ENCODE measurements at regions not wholly inside any gene's neighbourhood (a gene's known extent, or its start where the extent isn't known, plus 50 kb on each side); places are given as distances from the start of the nearest gene placed in this dataset.
A peak's percentile ranks its signal among the peaks of the same experiment; 100 is the strongest.

- no peaks in the 10 kb centered on the region for H3K36me3 ChIP-seq (ENCODE audit: control insufficient read depth in 2 of 3, insufficient read depth in 3 of 3, low read length in 3 of 3)
- H3K27me3 ChIP-seq (ENCODE audit: control insufficient read depth, insufficient read depth, low read length) = no peaks in the 10 kb centered on the region
- H3K4me1 ChIP-seq (ENCODE audit: control insufficient read depth in 2 of 3, insufficient read depth in 2 of 3, low read depth in 1 of 3, low read length in 3 of 3) = no peaks in the 10 kb centered on the region
- no peak for FAIRE-seq
- H3K4me3 ChIP-seq (ENCODE audit: low read length in 3 of 3) = no peak overlapping the region
- TF ChIP-seq CTCF (IDR thresholded peaks at IDR 0.05; ENCODE audit: borderline replicate concordance, extremely low read depth, insufficient read depth) = no peak
- no peak overlapping the region for H3K27ac ChIP-seq (ENCODE audit: low read depth in 2 of 2, low read length in 2 of 2)
- H3K9ac ChIP-seq (ENCODE audit: low read length in 3 of 3) = no peak overlapping the region
- peaks cover 0 to 4% (median 0%) of the 10 kb centered on the region in 3 donors for H3K9me3 ChIP-seq (ENCODE audit: control insufficient read depth in 2 of 3, insufficient read depth in 1 of 3, low read length in 3 of 3)
- peak in 1 of 5 donors; percentile 7 for DNase-seq
- intact Hi-C loops (cut with DNase I) = no loop called here
Observed at GRCh38 chr14:97106609-97107008, 309.4 kb downstream of the VRK1 start.

- no peak for TF ChIP-seq CTCF (IDR thresholded peaks at IDR 0.05; ENCODE audit: borderline replicate concordance, extremely low read depth, insufficient read depth)
- Histone ChIP-seq H3K9ac (ENCODE audit: low read length in 3 of 3) (no peak overlapping the region), H3K4me1 (ENCODE audit: control insufficient read depth in 2 of 3, insufficient read depth in 2 of 3, low read depth in 1 of 3, low read length in 3 of 3) (no peaks in the 10 kb centered on the region), H3K27me3 (ENCODE audit: control insufficient read depth, insufficient read depth, low read length) (no peaks in the 10 kb centered on the region), H3K9me3 (ENCODE audit: control insufficient read depth in 2 of 3, insufficient read depth in 1 of 3, low read length in 3 of 3) (peaks cover 0 to 4% (median 0%) of the 10 kb centered on the region in 3 donors), H3K27ac (ENCODE audit: low read depth in 2 of 2, low read length in 2 of 2) (no peak overlapping the region), H3K4me3 (ENCODE audit: low read length in 3 of 3) (no peak overlapping the region), H3K36me3 (ENCODE audit: control insufficient read depth in 2 of 3, insufficient read depth in 3 of 3, low read length in 3 of 3) (no peaks in the 10 kb centered on the region)
- DNase-seq (no peak), FAIRE-seq (no peak)
- intact Hi-C loops (cut with DNase I) = no loop called here
Observed at GRCh38 chr14:97107080-97107479, 309.9 kb downstream of the VRK1 start.

- H3K4me3 ChIP-seq (ENCODE audit: low read length in 3 of 3) = no peak overlapping the region
- no peaks in the 10 kb centered on the region for H3K27me3 ChIP-seq (ENCODE audit: control insufficient read depth, insufficient read depth, low read length)
- peaks cover 0 to 4% (median 0%) of the 10 kb centered on the region in 3 donors for H3K9me3 ChIP-seq (ENCODE audit: control insufficient read depth in 2 of 3, insufficient read depth in 1 of 3, low read length in 3 of 3)
- intact Hi-C loops (cut with DNase I) = no loop called here
- TF ChIP-seq CTCF (IDR thresholded peaks at IDR 0.05; ENCODE audit: borderline replicate concordance, extremely low read depth, insufficient read depth) = no peak
- H3K27ac ChIP-seq (ENCODE audit: low read depth in 2 of 2, low read length in 2 of 2) = no peak overlapping the region
- H3K9ac ChIP-seq (ENCODE audit: low read length in 3 of 3) = no peak overlapping the region
- no peaks in the 10 kb centered on the region for H3K4me1 ChIP-seq (ENCODE audit: control insufficient read depth in 2 of 3, insufficient read depth in 2 of 3, low read depth in 1 of 3, low read length in 3 of 3)
- FAIRE-seq = no peak
- no peaks in the 10 kb centered on the region for H3K36me3 ChIP-seq (ENCODE audit: control insufficient read depth in 2 of 3, insufficient read depth in 3 of 3, low read length in 3 of 3)
- DNase-seq = no peak
Observed at GRCh38 chr14:97107760-97108159, 310.6 kb downstream of the VRK1 start.

DNA sequence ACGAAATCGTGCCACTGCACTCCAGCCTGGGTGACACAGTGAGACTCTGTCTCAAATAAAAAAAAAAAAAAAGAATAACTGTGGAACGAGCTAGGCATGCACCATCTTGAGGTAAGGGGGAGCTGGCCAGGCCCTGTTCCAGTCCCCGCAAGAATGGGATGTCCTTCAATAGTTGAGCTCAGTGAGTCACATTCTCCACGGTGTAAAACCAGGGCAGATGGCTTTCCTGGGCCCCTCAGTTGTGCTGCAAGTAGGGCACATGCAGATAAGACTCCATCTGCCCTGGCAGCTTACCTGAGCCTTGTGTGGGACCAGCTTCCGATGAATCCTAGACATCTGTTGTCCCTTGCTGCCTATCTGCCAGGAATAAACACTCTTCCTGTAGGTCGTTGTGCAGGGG is 312.1 kb downstream of the VRK1 start:
- Histone ChIP-seq H3K9ac (ENCODE audit: low read length in 3 of 3) (no peak overlapping the region), H3K4me3 (ENCODE audit: low read length in 3 of 3) (no peak overlapping the region), H3K36me3 (ENCODE audit: control insufficient read depth in 2 of 3, insufficient read depth in 3 of 3, low read length in 3 of 3) (no peaks in the 10 kb centered on the region), H3K27me3 (ENCODE audit: control insufficient read depth, insufficient read depth, low read length) (no peaks in the 10 kb centered on the region), H3K27ac (ENCODE audit: low read depth in 2 of 2, low read length in 2 of 2) (no peak overlapping the region), H3K9me3 (ENCODE audit: control insufficient read depth in 2 of 3, insufficient read depth in 1 of 3, low read length in 3 of 3) (peaks cover 0 to 4% (median 0%) of the 10 kb centered on the region in 3 donors), H3K4me1 (ENCODE audit: control insufficient read depth in 2 of 3, insufficient read depth in 2 of 3, low read depth in 1 of 3, low read length in 3 of 3) (no peaks in the 10 kb centered on the region)
- intact Hi-C loops (cut with DNase I) = no loop called here
- no peak for TF ChIP-seq CTCF (IDR thresholded peaks at IDR 0.05; ENCODE audit: borderline replicate concordance, extremely low read depth, insufficient read depth)
- FAIRE-seq (no peak), DNase-seq (no peak)

Data from kidney (tissue), 13 donors.